HCT116 (cell line): ENCODE measurements at regions not wholly inside any gene's neighbourhood (a gene's known extent, or its start where the extent isn't known, plus 50 kb on each side); places are given as distances from the start of the nearest gene placed in this dataset.

Experiments used
- CEBPB ChIP-seq: IDR thresholded peaks from 2 replicates; pipeline ENCODE4 v1.6.1; 2012; ENCODE audit warnings: low read depth
- EZH2phosphoT487 ChIP-seq: fragments of 200-600 bp; IDR thresholded peaks from 2 replicates; pipeline ENCODE4 v1.6.1; 2018; ENCODE audit warnings: antibody characterized with exemption, borderline replicate concordance
- POLR2A ChIP-seq: IDR thresholded peaks from 2 replicates; pipeline ENCODE4 v1.7.0; 2011; ENCODE audit warnings: borderline replicate concordance; ENCODE audit not compliant: insufficient read depth, insufficient read length; ENCODE audit errors: extremely low read depth
- POLR2AphosphoS5 ChIP-seq: IDR thresholded peaks from 2 replicates; pipeline ENCODE4 v1.6.1; 2011; ENCODE audit warnings: mild to moderate bottlenecking, low read depth, low read length, moderate library complexity
- YY1 ChIP-seq: IDR thresholded peaks from 2 replicates; pipeline ENCODE4 v1.6.1; 2011; ENCODE audit warnings: low read length, low read depth, moderate library complexity, mild to moderate bottlenecking; ENCODE audit not compliant: insufficient replicate concordance; ENCODE audit errors: extremely low read depth
- ZNF274 ChIP-seq: fragments of 200-500 bp; sonication (Bioruptor generic); IDR thresholded peaks from 2 replicates; pipeline ENCODE4 v1.6.1; 2014; ENCODE audit warnings: mild to moderate bottlenecking, low read depth, low read length, inconsistent platforms
- TF ChIP-seq, protein P1 (sequence below), 3 experiments: fragments of 200-600 bp in 1 of 3; sonication (generic) in 1 of 3; IDR thresholded peaks in 2 of 3; conservative IDR thresholded peaks in 1 of 3; 2 replicates each; pipeline ENCODE4 v1.5.1; 2012 to 2017; ENCODE audit warnings: low read depth in 2 of 3, low read length in 2 of 3, antibody characterized with exemption in 1 of 3, borderline replicate concordance in 1 of 3, control low read depth in 1 of 3, mild to moderate bottlenecking in 1 of 3, mixed read lengths in 1 of 3, mixed run types in 1 of 3, moderate library complexity in 1 of 3; ENCODE audit not compliant: insufficient read depth in 1 of 3
- TF ChIP-seq, protein P2 (sequence below): IDR thresholded peaks from 2 replicates; pipeline ENCODE4 v1.6.1; 2012
- TF ChIP-seq, protein P3 (sequence below): IDR thresholded peaks from 2 replicates; pipeline ENCODE4 v1.6.1; 2012; ENCODE audit warnings: low read depth

DNA sequence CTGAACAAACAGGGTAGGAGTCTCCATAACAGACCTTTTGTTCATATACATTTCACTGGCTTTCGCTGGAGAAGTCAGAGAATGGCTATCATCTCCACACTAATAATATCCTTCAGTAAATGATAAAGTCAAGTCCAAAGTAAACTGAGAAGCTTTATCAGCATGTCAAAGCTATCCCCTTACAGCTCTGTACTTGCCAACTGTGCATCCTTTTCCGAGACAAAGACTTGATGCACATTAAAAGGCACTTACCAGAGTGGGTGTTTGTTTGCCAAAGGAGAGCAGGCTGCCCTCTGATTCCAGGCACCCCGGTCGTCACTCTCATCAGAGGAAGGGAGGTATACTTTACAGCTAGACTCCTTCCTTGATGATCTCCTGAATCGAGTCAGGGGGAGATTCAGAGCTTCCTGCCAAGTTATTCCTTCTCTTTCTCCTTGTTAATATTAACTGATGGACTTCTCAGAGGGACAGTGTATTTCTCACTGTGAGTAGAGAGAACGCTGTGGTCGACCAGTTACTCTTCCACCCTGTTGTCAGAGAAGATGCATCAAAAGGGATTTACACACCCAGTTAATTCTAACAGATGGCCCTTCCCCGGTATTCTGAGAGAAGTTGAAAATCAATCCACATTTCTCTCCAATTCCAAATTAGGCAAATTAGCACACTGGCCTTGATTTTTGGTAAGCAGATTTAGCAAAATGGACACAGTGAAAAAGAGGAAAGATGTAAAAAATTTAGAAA, 504.7 kb upstream of the NR2F2 start:
- TF ChIP-seq, protein P1, sequence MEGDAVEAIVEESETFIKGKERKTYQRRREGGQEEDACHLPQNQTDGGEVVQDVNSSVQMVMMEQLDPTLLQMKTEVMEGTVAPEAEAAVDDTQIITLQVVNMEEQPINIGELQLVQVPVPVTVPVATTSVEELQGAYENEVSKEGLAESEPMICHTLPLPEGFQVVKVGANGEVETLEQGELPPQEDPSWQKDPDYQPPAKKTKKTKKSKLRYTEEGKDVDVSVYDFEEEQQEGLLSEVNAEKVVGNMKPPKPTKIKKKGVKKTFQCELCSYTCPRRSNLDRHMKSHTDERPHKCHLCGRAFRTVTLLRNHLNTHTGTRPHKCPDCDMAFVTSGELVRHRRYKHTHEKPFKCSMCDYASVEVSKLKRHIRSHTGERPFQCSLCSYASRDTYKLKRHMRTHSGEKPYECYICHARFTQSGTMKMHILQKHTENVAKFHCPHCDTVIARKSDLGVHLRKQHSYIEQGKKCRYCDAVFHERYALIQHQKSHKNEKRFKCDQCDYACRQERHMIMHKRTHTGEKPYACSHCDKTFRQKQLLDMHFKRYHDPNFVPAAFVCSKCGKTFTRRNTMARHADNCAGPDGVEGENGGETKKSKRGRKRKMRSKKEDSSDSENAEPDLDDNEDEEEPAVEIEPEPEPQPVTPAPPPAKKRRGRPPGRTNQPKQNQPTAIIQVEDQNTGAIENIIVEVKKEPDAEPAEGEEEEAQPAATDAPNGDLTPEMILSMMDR (IDR thresholded peaks at IDR 0.05 in 2 of 3, conservative IDR thresholded peaks at IDR 0.05 in 1 of 3; ENCODE audit: borderline replicate concordance in 1 of 3, insufficient read depth in 1 of 3, low read depth in 2 of 3, low read length in 2 of 3), result no peak
- no peak for TF ChIP-seq POLR2A
- TF ChIP-seq, protein P2, sequence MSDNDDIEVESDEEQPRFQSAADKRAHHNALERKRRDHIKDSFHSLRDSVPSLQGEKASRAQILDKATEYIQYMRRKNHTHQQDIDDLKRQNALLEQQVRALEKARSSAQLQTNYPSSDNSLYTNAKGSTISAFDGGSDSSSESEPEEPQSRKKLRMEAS, result no peak
- TF ChIP-seq POLR2AphosphoS5, result no peak
- TF ChIP-seq CEBPB, result no peak
- no peak for TF ChIP-seq YY1
- TF ChIP-seq EZH2phosphoT487, result no peak
- no peak for TF ChIP-seq ZNF274
- TF ChIP-seq, protein P3, sequence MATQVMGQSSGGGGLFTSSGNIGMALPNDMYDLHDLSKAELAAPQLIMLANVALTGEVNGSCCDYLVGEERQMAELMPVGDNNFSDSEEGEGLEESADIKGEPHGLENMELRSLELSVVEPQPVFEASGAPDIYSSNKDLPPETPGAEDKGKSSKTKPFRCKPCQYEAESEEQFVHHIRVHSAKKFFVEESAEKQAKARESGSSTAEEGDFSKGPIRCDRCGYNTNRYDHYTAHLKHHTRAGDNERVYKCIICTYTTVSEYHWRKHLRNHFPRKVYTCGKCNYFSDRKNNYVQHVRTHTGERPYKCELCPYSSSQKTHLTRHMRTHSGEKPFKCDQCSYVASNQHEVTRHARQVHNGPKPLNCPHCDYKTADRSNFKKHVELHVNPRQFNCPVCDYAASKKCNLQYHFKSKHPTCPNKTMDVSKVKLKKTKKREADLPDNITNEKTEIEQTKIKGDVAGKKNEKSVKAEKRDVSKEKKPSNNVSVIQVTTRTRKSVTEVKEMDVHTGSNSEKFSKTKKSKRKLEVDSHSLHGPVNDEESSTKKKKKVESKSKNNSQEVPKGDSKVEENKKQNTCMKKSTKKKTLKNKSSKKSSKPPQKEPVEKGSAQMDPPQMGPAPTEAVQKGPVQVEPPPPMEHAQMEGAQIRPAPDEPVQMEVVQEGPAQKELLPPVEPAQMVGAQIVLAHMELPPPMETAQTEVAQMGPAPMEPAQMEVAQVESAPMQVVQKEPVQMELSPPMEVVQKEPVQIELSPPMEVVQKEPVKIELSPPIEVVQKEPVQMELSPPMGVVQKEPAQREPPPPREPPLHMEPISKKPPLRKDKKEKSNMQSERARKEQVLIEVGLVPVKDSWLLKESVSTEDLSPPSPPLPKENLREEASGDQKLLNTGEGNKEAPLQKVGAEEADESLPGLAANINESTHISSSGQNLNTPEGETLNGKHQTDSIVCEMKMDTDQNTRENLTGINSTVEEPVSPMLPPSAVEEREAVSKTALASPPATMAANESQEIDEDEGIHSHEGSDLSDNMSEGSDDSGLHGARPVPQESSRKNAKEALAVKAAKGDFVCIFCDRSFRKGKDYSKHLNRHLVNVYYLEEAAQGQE, result no peak
